T-helper 17 cell (primary cell): ENCODE measurements at regions not wholly inside any gene's neighbourhood (a gene's known extent, or its start where the extent isn't known, plus 50 kb on each side); places are given as distances from the start of the nearest gene placed in this dataset.

Experiments used
- ATAC-seq: fragments of 150-1000 bp; cut with Tn5 transposase; 2 replicates; pipeline ENCODE4 v1.10.0; 2021; ENCODE audit warnings: mild to moderate bottlenecking, moderate library complexity
- DNase-seq, 3 donors: peaks; one replicate each; pipeline versions ENCODE4 v3.0.0 to v3.0.0-alpha.2; 2020 to 2021
- H3K9me3 ChIP-seq: one replicate; pipeline ENCODE4 v1.7.0; 2013; ENCODE audit warnings: low read length, mild to moderate bottlenecking; ENCODE audit not compliant: control insufficient read depth, poor library complexity, severe bottlenecking
- H3K27ac Mint-ChIP-seq: one replicate; pipeline ENCODE4 v1.8.0; 2022; ENCODE audit warnings: mild to moderate bottlenecking, moderate library complexity, mixed read lengths
- H3K27me3 Mint-ChIP-seq: one replicate; pipeline ENCODE4 v1.8.0; 2022; ENCODE audit warnings: mixed read lengths
- H3K36me3 Mint-ChIP-seq: one replicate; pipeline ENCODE4 v1.8.0; 2022; ENCODE audit warnings: low read depth, mixed read lengths
- H3K4me1 Mint-ChIP-seq: one replicate; pipeline ENCODE4 v1.8.0; 2022; ENCODE audit warnings: mild to moderate bottlenecking, mixed read lengths
- H3K4me3 Mint-ChIP-seq: one replicate; pipeline ENCODE4 v1.8.0; 2022; ENCODE audit warnings: mild to moderate bottlenecking, moderate library complexity, mixed read lengths

DNA sequence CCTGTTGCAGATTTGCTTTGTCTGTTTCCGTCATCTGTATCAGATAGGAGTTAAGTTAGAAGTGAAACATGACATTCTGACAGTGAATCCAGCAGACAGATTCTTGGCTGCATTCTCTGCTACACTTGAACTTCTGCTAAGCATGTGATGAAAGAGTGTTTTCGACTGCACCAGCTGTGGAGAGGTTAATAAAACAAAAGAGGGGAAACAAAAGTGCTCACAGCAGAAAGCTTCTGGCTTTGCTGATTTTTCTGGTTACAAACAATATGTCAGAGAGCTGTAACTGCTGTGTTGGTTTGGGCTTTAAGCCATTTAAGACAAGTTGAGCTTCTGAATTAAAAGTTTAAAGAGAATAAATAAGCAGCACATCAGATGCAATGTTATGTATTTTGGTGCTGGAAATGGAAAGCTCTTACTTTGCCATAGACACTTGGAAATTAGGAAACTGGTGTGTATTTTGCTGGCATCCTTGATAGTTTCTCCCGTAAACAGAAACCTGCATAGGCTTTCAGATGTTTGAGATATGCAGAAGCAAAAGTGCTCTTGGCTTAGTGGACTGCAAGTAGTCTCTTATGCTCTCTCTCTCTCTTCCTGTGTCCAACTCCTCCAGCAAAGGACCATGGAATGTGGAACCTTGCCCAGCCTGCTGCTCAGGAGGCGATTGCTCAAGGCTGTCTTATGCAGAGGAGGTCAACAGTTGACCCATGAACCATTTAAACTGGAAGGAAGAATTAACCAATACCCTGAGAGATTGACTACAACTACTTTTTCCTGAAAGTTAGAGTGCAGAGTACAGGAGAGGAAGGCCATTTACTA lies 104.9 kb downstream of the RPS12 start:
- no peaks in the 10 kb centered on the region for H3K9me3 ChIP-seq
- H3K27me3 Mint-ChIP-seq = peaks cover 23% of the 10 kb centered on the region
- ATAC-seq (no peak), DNase-seq (no peak)
- H3K36me3 Mint-ChIP-seq = no peaks in the 10 kb centered on the region
- no peak overlapping the region for H3K4me3 Mint-ChIP-seq
- no peaks in the 10 kb centered on the region for H3K4me1 Mint-ChIP-seq
- no peak overlapping the region for H3K27ac Mint-ChIP-seq

DNA sequence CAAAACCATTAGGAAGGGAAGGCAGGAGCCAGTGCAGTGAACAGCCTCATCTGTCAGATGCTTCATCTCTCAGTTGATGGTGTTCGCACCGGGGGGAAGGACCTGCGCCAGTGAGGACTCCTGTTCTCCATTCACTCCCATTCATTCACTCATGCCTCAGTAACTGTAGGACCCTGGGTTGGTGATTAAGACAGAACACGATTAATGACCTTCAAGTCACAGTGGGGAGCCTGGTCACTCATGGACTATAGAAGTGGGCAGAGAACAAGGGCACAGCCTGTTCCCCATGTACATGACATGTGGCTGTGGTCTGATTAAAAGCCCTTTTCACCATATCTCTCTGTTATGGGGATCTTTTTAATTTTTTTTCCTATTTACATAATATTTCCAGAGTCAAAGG lies 113.3 kb downstream of the RPS12 start:
- ATAC-seq (no peak), DNase-seq (no peak)
- H3K4me3 Mint-ChIP-seq = no peak overlapping the region
- H3K9me3 ChIP-seq = no peaks in the 10 kb centered on the region
- H3K27ac Mint-ChIP-seq = no peak overlapping the region
- H3K36me3 Mint-ChIP-seq = no peaks in the 10 kb centered on the region
- H3K4me1 Mint-ChIP-seq = no peaks in the 10 kb centered on the region
- H3K27me3 Mint-ChIP-seq = peaks cover 47% of the 10 kb centered on the region

DNA sequence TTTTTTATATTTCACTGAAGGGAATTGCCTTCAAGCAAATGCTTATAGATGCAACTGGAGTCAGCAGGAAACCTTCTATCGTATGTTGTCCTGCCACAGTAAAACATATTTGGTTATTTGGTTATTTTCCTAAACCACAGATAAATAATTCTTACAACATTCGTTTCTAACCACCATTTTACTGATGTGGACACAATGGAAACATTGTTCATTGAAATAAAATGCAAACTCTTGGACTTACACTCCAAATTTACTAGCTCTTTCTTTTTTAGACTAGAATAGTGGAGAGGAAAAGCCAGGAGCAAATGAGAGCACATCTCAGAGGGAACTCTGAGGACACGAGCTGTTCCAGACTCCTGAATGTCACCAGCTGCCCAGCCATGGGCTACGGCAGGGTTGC lies 114.8 kb downstream of the RPS12 start:
- no peaks in the 10 kb centered on the region for H3K36me3 Mint-ChIP-seq
- H3K9me3 ChIP-seq = no peaks in the 10 kb centered on the region
- H3K27ac Mint-ChIP-seq = no peak overlapping the region
- H3K4me1 Mint-ChIP-seq = no peaks in the 10 kb centered on the region
- peaks cover 58% of the 10 kb centered on the region for H3K27me3 Mint-ChIP-seq
- DNase-seq (no peak), ATAC-seq (no peak)
- H3K4me3 Mint-ChIP-seq = no peak overlapping the region

DNA sequence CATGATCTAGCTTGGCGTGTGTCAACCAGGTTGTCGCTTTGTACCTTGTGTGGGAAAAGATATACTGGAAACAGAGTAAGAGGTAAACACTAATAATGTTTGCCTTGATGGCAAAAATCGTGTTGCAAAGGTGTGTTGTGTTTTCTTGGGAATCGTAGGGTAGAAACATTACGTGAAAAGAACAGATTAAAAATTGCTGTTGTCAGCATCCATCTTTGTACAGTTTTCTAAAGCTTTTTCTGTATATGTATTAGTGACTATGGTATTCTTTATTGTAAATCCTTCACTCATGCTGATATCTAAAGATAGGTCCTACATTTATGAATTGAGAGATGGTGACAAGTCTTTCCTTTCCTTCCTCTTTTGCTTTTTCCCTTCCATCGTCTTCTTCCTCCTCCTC lies 116.9 kb downstream of the RPS12 start:
- Mint-ChIP-seq H3K27ac (peak overlapping the region; percentile 2), H3K4me3 (no peak overlapping the region), H3K27me3 (peaks cover 58% of the 10 kb centered on the region), H3K36me3 (no peaks in the 10 kb centered on the region), H3K4me1 (no peaks in the 10 kb centered on the region)
- ATAC-seq (no peak), DNase-seq (no peak)
- H3K9me3 ChIP-seq = no peaks in the 10 kb centered on the region

GRCh38 chr6:132931936-132932514 lies 117.7 kb downstream of the RPS12 start:
- peaks cover 51% of the 10 kb centered on the region for H3K27me3 Mint-ChIP-seq

GRCh38 chr6:132932588-132932987 lies 118.2 kb downstream of the RPS12 start:
- no peak for ATAC-seq
- H3K4me1 Mint-ChIP-seq = no peaks in the 10 kb centered on the region

More at GRCh38 chr6:132931936-132932514, 117.7 kb downstream of the RPS12 start:
- no peak overlapping the region for H3K4me3 Mint-ChIP-seq
- H3K36me3 Mint-ChIP-seq = no peaks in the 10 kb centered on the region
- no peaks in the 10 kb centered on the region for H3K9me3 ChIP-seq
- H3K27ac Mint-ChIP-seq = peak overlapping the region; percentile 2
- ATAC-seq = no peak
- no peaks in the 10 kb centered on the region for H3K4me1 Mint-ChIP-seq
- DNase-seq = no peak

DNA sequence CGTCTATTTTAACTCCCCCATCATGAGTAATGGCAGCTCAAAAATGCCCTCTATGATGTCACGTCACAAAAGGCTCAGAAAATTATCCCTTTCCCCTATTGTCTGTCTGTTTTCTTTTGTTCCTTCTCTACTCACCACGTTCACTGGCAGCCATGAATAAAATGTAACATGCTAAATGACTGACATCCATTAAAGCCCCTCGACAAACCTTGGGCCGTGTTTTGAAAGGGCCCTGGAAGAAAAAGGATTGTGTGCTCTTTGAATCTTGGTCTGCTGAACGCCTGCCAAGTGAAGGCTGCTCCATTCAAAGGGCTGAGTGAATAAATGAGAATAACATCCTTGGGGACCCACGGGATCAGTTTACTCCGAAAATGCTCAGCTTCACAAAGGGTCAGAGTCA lies 118.7 kb downstream of the RPS12 start:
- Mint-ChIP-seq H3K4me1 (no peaks in the 10 kb centered on the region), H3K27me3 (peaks cover 46% of the 10 kb centered on the region), H3K4me3 (no peak overlapping the region), H3K36me3 (no peaks in the 10 kb centered on the region), H3K27ac (no peak overlapping the region)
- DNase-seq (no peak), ATAC-seq (no peak)
- H3K9me3 ChIP-seq = no peaks in the 10 kb centered on the region

More at GRCh38 chr6:132932588-132932987, 118.2 kb downstream of the RPS12 start:
- Mint-ChIP-seq H3K27me3 (peaks cover 47% of the 10 kb centered on the region), H3K36me3 (no peaks in the 10 kb centered on the region), H3K27ac (no peak overlapping the region), H3K4me3 (no peak overlapping the region)
- DNase-seq = no peak
- H3K9me3 ChIP-seq = no peaks in the 10 kb centered on the region

- DNase-seq (no peak), ATAC-seq (no peak)
- peaks cover 43% of the 10 kb centered on the region for H3K27me3 Mint-ChIP-seq
- no peak overlapping the region for H3K4me3 Mint-ChIP-seq
- H3K27ac Mint-ChIP-seq = no peak overlapping the region
- no peaks in the 10 kb centered on the region for H3K36me3 Mint-ChIP-seq
- H3K4me1 Mint-ChIP-seq = no peaks in the 10 kb centered on the region
- H3K9me3 ChIP-seq = no peaks in the 10 kb centered on the region
Observed at GRCh38 chr6:132934496-132934895, 120.1 kb downstream of the RPS12 start.

DNA sequence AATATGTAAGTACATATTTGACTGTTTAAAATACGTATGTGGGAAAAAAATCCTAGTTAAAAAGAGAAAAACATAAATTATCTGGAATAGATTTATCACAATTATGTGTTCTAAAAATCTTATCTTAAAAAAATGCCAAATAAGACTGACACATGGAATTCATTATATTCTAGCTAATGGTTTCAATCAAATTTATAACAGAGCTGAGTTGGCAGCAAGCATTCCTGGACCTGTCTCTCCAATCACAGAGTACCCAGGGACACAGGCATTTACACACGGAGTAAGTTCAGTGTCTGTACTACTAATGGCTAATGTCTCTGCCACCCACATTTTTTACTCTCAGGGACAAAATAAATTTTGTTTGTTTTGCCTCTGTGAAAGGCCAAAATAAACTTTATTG lies 122.3 kb downstream of the RPS12 start:
- Mint-ChIP-seq H3K4me1 (no peaks in the 10 kb centered on the region), H3K27me3 (peaks cover 25% of the 10 kb centered on the region), H3K27ac (no peak overlapping the region), H3K4me3 (no peak overlapping the region), H3K36me3 (no peaks in the 10 kb centered on the region)
- no peak for DNase-seq
- no peaks in the 10 kb centered on the region for H3K9me3 ChIP-seq
- ATAC-seq = no peak

DNA sequence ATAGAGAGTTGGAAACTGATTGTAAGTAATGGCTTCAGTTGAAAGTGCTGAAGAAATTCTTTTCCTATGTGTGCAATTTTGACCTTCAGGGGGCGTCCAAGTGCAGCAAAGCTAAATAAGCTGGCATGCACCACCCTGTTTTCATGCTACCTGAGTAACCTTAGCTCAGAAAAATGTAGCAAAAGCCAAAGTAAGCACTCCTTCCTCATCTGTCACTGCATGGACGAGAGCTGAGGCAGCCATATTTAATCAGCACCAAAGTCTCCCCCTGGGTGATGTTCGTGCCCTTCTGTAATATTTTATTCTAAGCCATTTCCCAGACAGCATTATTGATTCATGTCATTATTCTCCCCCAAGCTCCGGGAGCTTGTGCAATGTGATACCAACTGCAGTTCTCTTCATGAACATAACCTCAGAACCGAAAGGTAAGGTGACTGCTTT lies 123.1 kb downstream of the RPS12 start:
- DNase-seq (no peak), ATAC-seq (no peak)
- no peak overlapping the region for H3K4me3 Mint-ChIP-seq
- H3K27me3 Mint-ChIP-seq = peaks cover 16% of the 10 kb centered on the region
- H3K4me1 Mint-ChIP-seq = no peaks in the 10 kb centered on the region
- H3K9me3 ChIP-seq = no peaks in the 10 kb centered on the region
- H3K36me3 Mint-ChIP-seq = no peaks in the 10 kb centered on the region
- H3K27ac Mint-ChIP-seq = no peak overlapping the region

DNA sequence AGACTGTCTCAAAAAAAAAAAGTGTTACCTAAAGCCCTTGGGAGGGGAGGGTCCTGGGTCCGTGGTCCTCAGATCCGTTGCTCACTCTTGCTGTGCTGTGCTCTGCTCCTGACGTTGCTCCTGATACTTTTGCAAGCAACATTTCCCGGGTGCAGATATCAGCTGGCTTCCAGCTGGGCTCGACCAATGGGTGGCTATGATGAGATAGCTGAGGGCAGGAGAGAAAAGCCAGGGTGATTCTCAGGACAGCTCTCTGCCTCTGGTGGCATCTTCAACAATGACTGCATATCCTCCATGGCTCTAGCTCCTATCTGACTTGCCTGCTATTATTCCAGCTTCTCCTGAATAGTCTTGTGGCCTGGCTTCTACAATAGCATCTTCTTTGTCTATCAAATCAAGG lies 134.5 kb downstream of the RPS12 start:
- no peak for ATAC-seq

DNA sequence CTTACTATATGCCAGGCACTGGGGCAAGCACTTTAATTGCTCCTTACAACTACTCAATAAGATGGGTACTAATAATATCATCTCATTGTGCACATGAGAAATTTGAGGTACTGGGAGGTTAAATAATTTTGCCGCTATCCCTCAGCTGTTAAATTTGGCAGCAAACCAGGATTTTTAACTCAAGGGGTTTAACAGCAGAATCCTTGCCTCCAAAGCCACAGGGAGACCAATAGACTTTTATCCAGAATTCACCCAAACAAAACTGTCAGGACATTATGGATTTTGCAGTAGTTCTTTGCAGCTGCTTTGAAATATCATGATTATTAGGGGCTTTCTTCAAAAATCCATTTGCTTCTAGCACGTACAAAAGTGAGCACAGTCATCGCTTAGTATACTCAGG lies 136.2 kb downstream of the RPS12 start:
- Mint-ChIP-seq H3K36me3 (no peaks in the 10 kb centered on the region), H3K4me1 (no peaks in the 10 kb centered on the region), H3K27me3 (peaks cover 29% of the 10 kb centered on the region), H3K27ac (no peak overlapping the region), H3K4me3 (no peak overlapping the region)
- H3K9me3 ChIP-seq = no peaks in the 10 kb centered on the region
- DNase-seq (no peak), ATAC-seq (no peak)

More for the DNA sequence above, 134.5 kb downstream of the RPS12 start:
- H3K27ac Mint-ChIP-seq = no peak overlapping the region
- H3K36me3 Mint-ChIP-seq = no peaks in the 10 kb centered on the region
- H3K27me3 Mint-ChIP-seq = peaks cover 28% of the 10 kb centered on the region
- no peaks in the 10 kb centered on the region for H3K4me1 Mint-ChIP-seq
- no peaks in the 10 kb centered on the region for H3K9me3 ChIP-seq
- no peak for DNase-seq
- H3K4me3 Mint-ChIP-seq = no peak overlapping the region

DNA sequence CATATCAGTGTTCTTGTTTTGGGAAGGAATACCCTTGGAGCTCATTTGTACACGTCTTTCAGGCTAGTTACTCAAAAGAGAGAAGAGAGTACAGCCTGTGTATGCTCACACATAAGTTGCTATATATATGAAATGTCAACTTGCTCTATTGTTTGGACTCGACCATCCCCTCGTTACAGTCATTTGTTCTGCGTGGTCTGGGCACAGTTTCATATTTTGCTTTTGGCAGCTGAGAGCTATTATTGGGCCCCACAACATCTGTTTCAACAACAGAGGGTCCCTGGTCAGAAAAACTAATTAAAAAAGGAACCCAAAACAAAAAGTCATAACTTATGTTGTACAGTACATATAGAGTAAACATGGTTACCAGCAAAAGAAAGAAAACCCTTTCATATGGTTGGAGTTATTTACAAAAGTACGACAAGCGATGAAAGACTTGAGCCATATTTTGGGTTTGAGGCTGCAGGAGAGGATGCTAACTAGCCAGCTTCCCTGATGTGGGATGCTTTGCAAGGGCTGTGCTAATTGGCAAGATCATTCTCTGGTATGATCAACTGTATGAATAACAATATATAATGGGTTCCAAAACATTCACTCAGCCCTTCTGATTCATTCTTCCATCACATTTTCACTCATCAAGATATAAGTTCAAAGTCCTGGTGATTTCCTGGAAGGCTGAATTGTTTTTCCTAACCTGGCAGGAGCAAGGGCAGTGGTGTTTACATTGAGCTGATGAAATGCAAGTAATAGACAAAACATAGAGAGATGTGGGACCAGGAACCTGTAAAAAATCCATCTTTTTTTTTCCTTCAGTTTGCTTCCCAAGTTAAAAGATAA lies 137.9 kb downstream of the RPS12 start:
- DNase-seq (no peak), ATAC-seq (no peak)
- Mint-ChIP-seq H3K4me3 (no peak overlapping the region), H3K27me3 (peaks cover 43% of the 10 kb centered on the region), H3K4me1 (no peaks in the 10 kb centered on the region), H3K36me3 (no peaks in the 10 kb centered on the region), H3K27ac (no peak overlapping the region)
- no peaks in the 10 kb centered on the region for H3K9me3 ChIP-seq
